ENCODE measurements at regions not wholly inside any gene's neighbourhood (a gene's known extent, or its start where the extent isn't known, plus 50 kb on each side); places are given as distances from the start of the nearest gene placed in this dataset.

- Mint-ChIP-seq H3K27me3 (ENCODE audit: low read depth in 2 of 2) (peaks cover 6 to 10% of the 10 kb centered on the region in 2 donors), H3K4me3 (no peak overlapping the region), H3K27ac (no peak overlapping the region), H3K9me3 (peaks cover 3 to 7% of the 10 kb centered on the region in 2 donors), H3K4me1 (no peaks in the 10 kb centered on the region), H3K36me3 (peaks cover 10% of the 10 kb centered on the region)
- DNase-seq (no peak), ATAC-seq (no peak)
- no peaks in the 10 kb centered on the region for H3K36me3 ChIP-seq (ENCODE audit: control insufficient read depth, insufficient read depth, low read length)
- H3K4me1 ChIP-seq (ENCODE audit: control insufficient read depth, insufficient read depth, low read length): no peaks in the 10 kb centered on the region
- 82% methylated on average over 8 of the region's 9 CpGs for WGBS (ENCODE audit: insufficient coverage)
- intact Hi-C loops (cut with micrococcal nuclease): no loop called here
- H3K9me3 ChIP-seq (ENCODE audit: control insufficient read depth, insufficient read depth, low read length): no peaks in the 10 kb centered on the region
- H3K27ac ChIP-seq (ENCODE audit: low read length): no peak overlapping the region
- TF ChIP-seq, protein P1, sequence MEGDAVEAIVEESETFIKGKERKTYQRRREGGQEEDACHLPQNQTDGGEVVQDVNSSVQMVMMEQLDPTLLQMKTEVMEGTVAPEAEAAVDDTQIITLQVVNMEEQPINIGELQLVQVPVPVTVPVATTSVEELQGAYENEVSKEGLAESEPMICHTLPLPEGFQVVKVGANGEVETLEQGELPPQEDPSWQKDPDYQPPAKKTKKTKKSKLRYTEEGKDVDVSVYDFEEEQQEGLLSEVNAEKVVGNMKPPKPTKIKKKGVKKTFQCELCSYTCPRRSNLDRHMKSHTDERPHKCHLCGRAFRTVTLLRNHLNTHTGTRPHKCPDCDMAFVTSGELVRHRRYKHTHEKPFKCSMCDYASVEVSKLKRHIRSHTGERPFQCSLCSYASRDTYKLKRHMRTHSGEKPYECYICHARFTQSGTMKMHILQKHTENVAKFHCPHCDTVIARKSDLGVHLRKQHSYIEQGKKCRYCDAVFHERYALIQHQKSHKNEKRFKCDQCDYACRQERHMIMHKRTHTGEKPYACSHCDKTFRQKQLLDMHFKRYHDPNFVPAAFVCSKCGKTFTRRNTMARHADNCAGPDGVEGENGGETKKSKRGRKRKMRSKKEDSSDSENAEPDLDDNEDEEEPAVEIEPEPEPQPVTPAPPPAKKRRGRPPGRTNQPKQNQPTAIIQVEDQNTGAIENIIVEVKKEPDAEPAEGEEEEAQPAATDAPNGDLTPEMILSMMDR (IDR thresholded peaks at IDR 0.05): no peak
- H3K27me3 ChIP-seq (ENCODE audit: control insufficient read depth, insufficient read depth, low read length): no peaks in the 10 kb centered on the region
- no peak overlapping the region for H3K4me3 ChIP-seq (ENCODE audit: low read length)
Measured at GRCh38 chr10:10886861-10887531, 130.7 kb upstream of the CELF2 start.

GRCh38 chr10:10891124-10892082 lies 126.3 kb upstream of the CELF2 start:
- Mint-ChIP-seq H3K27me3 (ENCODE audit: low read depth in 2 of 2) (peaks cover 13 to 27% of the 10 kb centered on the region in 2 donors), H3K9me3 (no peaks in the 10 kb centered on the region), H3K27ac (no peak overlapping the region), H3K4me3 (no peak overlapping the region), H3K4me1 (no peaks in the 10 kb centered on the region), H3K36me3 (no peaks in the 10 kb centered on the region)
- WGBS (ENCODE audit: insufficient coverage): 86% methylated on average over 10 of the region's 10 CpGs
- Histone ChIP-seq H3K36me3 (ENCODE audit: control insufficient read depth, insufficient read depth, low read length) (no peaks in the 10 kb centered on the region), H3K9me3 (ENCODE audit: control insufficient read depth, insufficient read depth, low read length) (no peaks in the 10 kb centered on the region), H3K4me3 (ENCODE audit: low read length) (no peak overlapping the region), H3K4me1 (ENCODE audit: control insufficient read depth, insufficient read depth, low read length) (no peaks in the 10 kb centered on the region), H3K27ac (ENCODE audit: low read length) (no peak overlapping the region), H3K27me3 (ENCODE audit: control insufficient read depth, insufficient read depth, low read length) (no peaks in the 10 kb centered on the region)
- no peak for ATAC-seq
- intact Hi-C loops (cut with micrococcal nuclease): no loop called here
- no peak for DNase-seq
- TF ChIP-seq, protein P1 (IDR thresholded peaks at IDR 0.05): no peak

DNA sequence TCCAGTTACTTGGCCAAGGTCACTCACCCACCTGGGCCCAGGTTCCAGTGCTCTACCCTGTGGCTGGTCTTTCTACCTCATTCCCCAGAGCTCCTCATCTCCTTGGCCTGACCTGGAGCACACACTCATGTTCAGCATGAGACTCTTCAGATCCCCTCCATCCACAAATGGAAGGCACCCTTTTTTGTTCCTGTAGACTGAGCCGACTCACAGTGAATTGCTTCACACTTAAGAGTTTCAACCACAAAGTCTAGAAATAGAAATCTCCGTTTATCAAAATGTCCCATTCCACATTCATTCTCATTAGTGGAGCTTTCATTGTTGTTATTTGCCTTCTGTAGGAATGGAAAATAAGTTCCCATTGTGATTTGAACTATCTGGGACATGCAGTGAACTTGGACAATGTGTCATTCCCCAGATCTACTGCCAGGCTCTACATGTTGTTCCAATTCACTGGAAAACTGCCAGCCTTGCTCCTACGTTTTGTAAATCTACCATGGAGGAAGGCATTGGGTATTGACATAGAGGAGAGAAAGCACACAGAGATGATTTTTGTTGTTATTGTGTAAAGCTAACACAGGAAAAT lies 125.3 kb upstream of the CELF2 start:
- H3K4me1 ChIP-seq (ENCODE audit: control insufficient read depth, insufficient read depth, low read length): no peaks in the 10 kb centered on the region
- intact Hi-C loops (cut with micrococcal nuclease): no loop called here
- H3K27ac ChIP-seq (ENCODE audit: low read length): no peak overlapping the region
- H3K36me3 ChIP-seq (ENCODE audit: control insufficient read depth, insufficient read depth, low read length): no peaks in the 10 kb centered on the region
- TF ChIP-seq, protein P1 (IDR thresholded peaks at IDR 0.05): no peak
- no peak overlapping the region for H3K4me3 ChIP-seq (ENCODE audit: low read length)
- Mint-ChIP-seq H3K27me3 (ENCODE audit: low read depth in 2 of 2) (peaks cover 17 to 28% of the 10 kb centered on the region in 2 donors), H3K4me1 (no peaks in the 10 kb centered on the region), H3K27ac (no peak overlapping the region), H3K9me3 (no peaks in the 10 kb centered on the region), H3K36me3 (no peaks in the 10 kb centered on the region), H3K4me3 (no peak overlapping the region)
- H3K27me3 ChIP-seq (ENCODE audit: control insufficient read depth, insufficient read depth, low read length): no peaks in the 10 kb centered on the region
- H3K9me3 ChIP-seq (ENCODE audit: control insufficient read depth, insufficient read depth, low read length): no peaks in the 10 kb centered on the region
- 82% methylated on average over 3 of the region's 3 CpGs for WGBS (ENCODE audit: insufficient coverage)
- DNase-seq (no peak), ATAC-seq (no peak)
